Smooth muscle cell (in vitro differentiated cells): ENCODE measurements at regions not wholly inside any gene's neighbourhood (a gene's known extent, or its start where the extent isn't known, plus 50 kb on each side); places are given as distances from the start of the nearest gene placed in this dataset.

Experiments
- DNase-seq: peaks from one replicate; lab custom pipeline; 2025; ENCODE audit not compliant: unreplicated experiment; lab: John Stamatoyannopoulos, UW
- H2AFZ ChIP-seq: fragments of 200-600 bp; sonication (generic); 2 replicates; pipeline ENCODE4 v1.6.0; 2016; ENCODE audit warnings: antibody characterized with exemption, low read depth, mild to moderate bottlenecking
- H3F3A ChIP-seq: fragments of 200-600 bp; sonication (generic); 2 replicates; pipeline ENCODE4 v1.6.0; 2017; ENCODE audit warnings: antibody characterized with exemption, low read depth
- H3K27ac ChIP-seq: fragments of 200-600 bp; sonication (generic); 2 replicates; pipeline ENCODE4 v1.5.1; 2016; ENCODE audit warnings: low read depth, mild to moderate bottlenecking
- H3K27me3 ChIP-seq: fragments of 200-600 bp; sonication (generic); 2 replicates; pipeline ENCODE4 v1.6.1; 2016; ENCODE audit warnings: low read depth, mild to moderate bottlenecking
- H3K36me3 ChIP-seq: fragments of 200-600 bp; sonication (generic); 2 replicates; pipeline ENCODE4 v1.5.1; 2016; ENCODE audit warnings: low read depth
- H3K4me1 ChIP-seq: fragments of 200-600 bp; sonication (generic); 2 replicates; pipeline ENCODE4 v1.5.1; 2016; ENCODE audit warnings: low read depth
- H3K4me2 ChIP-seq: fragments of 200-600 bp; sonication (generic); 2 replicates; pipeline ENCODE4 v1.6.0; 2016; ENCODE audit warnings: mild to moderate bottlenecking
- H3K4me3 ChIP-seq: fragments of 200-600 bp; sonication (generic); 2 replicates; pipeline ENCODE4 v1.5.1; 2016; ENCODE audit warnings: mild to moderate bottlenecking
- H3K79me2 ChIP-seq: fragments of 200-600 bp; sonication (generic); 2 replicates; pipeline ENCODE4 v1.6.0; 2016; ENCODE audit warnings: low read depth, mild to moderate bottlenecking
- H3K9ac ChIP-seq: fragments of 200-600 bp; sonication (generic); 2 replicates; pipeline ENCODE4 v1.6.0; 2016; ENCODE audit warnings: low read depth
- H3K9me3 ChIP-seq: fragments of 200-600 bp; sonication (generic); replicated peaks from 2 replicates; pipeline ENCODE4 v1.5.1; 2016; ENCODE audit warnings: low read depth
- H4K20me1 ChIP-seq: fragments of 200-600 bp; sonication (generic); 2 replicates; pipeline ENCODE4 v1.6.0; 2016; ENCODE audit warnings: low read depth
- CTCF ChIP-seq: fragments of 200-600 bp; sonication (generic); IDR thresholded peaks from 2 replicates; pipeline ENCODE4 v1.5.1; 2017; ENCODE audit warnings: borderline replicate concordance, mild to moderate bottlenecking, antibody characterized with exemption; ENCODE audit not compliant: insufficient read depth, poor library complexity, severe bottlenecking
- WGBS: methylation state at CpG from one replicate; pipeline ENCODE4 v1.1.7; 2016; ENCODE audit warnings: low lambda C conversion rate; 5-methylcytosine and 5-hydroxymethylcytosine counted together

GRCh38 chr1:116262995-116263385 lies 110.1 kb upstream of the ATP1A1 start:
- H3K4me3 ChIP-seq = no peak overlapping the region
- H3K4me1 ChIP-seq = peaks cover 10% of the 10 kb centered on the region
- no peaks in the 10 kb centered on the region for H3F3A ChIP-seq
- no peak for DNase-seq
- no peaks in the 10 kb centered on the region for H3K9me3 ChIP-seq
- no peak for TF ChIP-seq CTCF
- no peak overlapping the region for H3K27ac ChIP-seq
- no peak overlapping the region for H3K9ac ChIP-seq
- WGBS = 65% methylated on average over 1 of the region's 1 CpG
- no peaks in the 10 kb centered on the region for H3K27me3 ChIP-seq
- no peaks in the 10 kb centered on the region for H3K79me2 ChIP-seq
- H2AFZ ChIP-seq = no peak overlapping the region
- H4K20me1 ChIP-seq = no peaks in the 10 kb centered on the region
- no peaks in the 10 kb centered on the region for H3K36me3 ChIP-seq
- peak overlapping the region; percentile 2 for H3K4me2 ChIP-seq

- H3K36me3 ChIP-seq = no peaks in the 10 kb centered on the region
- H3K79me2 ChIP-seq = no peaks in the 10 kb centered on the region
- H3K4me2 ChIP-seq = no peak overlapping the region
- H3K9me3 ChIP-seq = no peaks in the 10 kb centered on the region
- H2AFZ ChIP-seq = no peak overlapping the region
- H4K20me1 ChIP-seq = no peaks in the 10 kb centered on the region
- 96% methylated on average over 6 of the region's 6 CpGs for WGBS
- no peaks in the 10 kb centered on the region for H3F3A ChIP-seq
- H3K4me1 ChIP-seq = peaks cover 6% of the 10 kb centered on the region
- no peak for TF ChIP-seq CTCF
- no peak for DNase-seq
- no peak overlapping the region for H3K9ac ChIP-seq
- no peaks in the 10 kb centered on the region for H3K27me3 ChIP-seq
- H3K4me3 ChIP-seq = no peak overlapping the region
- H3K27ac ChIP-seq = no peak overlapping the region
Observed at GRCh38 chr1:116265931-116266863, 106.8 kb upstream of the ATP1A1 start.

- Histone ChIP-seq H3K9me3 (no peaks in the 10 kb centered on the region), H3K4me2 (no peak overlapping the region), H3K27me3 (no peaks in the 10 kb centered on the region), H3K79me2 (no peaks in the 10 kb centered on the region), H2AFZ (no peak overlapping the region), H3F3A (no peaks in the 10 kb centered on the region), H3K4me1 (no peaks in the 10 kb centered on the region), H3K9ac (no peak overlapping the region), H3K27ac (no peak overlapping the region), H4K20me1 (no peaks in the 10 kb centered on the region), H3K36me3 (no peaks in the 10 kb centered on the region), H3K4me3 (no peak overlapping the region)
- TF ChIP-seq CTCF = no peak
- 92% methylated on average over 4 of the region's 4 CpGs for WGBS
- DNase-seq = no peak
Observed at GRCh38 chr1:116266864-116267212, 106.2 kb upstream of the ATP1A1 start.

- no peak overlapping the region for H3K27ac ChIP-seq
Observed at GRCh38 chr1:116268211-116268610, 104.8 kb upstream of the ATP1A1 start.

More at GRCh38 chr1:116268211-116268610, 104.8 kb upstream of the ATP1A1 start:
- no peak for DNase-seq
- Histone ChIP-seq H3K9me3 (no peaks in the 10 kb centered on the region), H3K79me2 (no peaks in the 10 kb centered on the region), H3K4me3 (no peak overlapping the region), H3K36me3 (no peaks in the 10 kb centered on the region), H3K4me2 (no peak overlapping the region), H3K9ac (no peak overlapping the region), H3K27me3 (no peaks in the 10 kb centered on the region), H2AFZ (no peak overlapping the region), H4K20me1 (no peaks in the 10 kb centered on the region), H3K4me1 (no peaks in the 10 kb centered on the region), H3F3A (no peaks in the 10 kb centered on the region)
- 93% methylated on average over 2 of the region's 2 CpGs for WGBS
- TF ChIP-seq CTCF = no peak
